Activated CD8-positive, alpha-beta memory T cell treated with anti-CD3 and anti-CD28 coated beads for 36 hours (primary cell): ENCODE measurements at regions not wholly inside any gene's neighbourhood (a gene's known extent, or its start where the extent isn't known, plus 50 kb on each side); places are given as distances from the start of the nearest gene placed in this dataset.

Experiments
- CTCF ChIA-PET: fragments of 350-600 bp; sonication (Branson Sonifier 250); formaldehyde crosslinking; loops from one replicate; lab custom pipeline; 2021; ENCODE audit warnings: antibody characterized with exemption; lab: Charles Lee
- POLR2A ChIA-PET: fragments of 350-600 bp; sonication (Branson Sonifier 250); formaldehyde crosslinking; loops from one replicate; lab custom pipeline; 2021; ENCODE audit warnings: antibody characterized with exemption; lab: Charles Lee

DNA sequence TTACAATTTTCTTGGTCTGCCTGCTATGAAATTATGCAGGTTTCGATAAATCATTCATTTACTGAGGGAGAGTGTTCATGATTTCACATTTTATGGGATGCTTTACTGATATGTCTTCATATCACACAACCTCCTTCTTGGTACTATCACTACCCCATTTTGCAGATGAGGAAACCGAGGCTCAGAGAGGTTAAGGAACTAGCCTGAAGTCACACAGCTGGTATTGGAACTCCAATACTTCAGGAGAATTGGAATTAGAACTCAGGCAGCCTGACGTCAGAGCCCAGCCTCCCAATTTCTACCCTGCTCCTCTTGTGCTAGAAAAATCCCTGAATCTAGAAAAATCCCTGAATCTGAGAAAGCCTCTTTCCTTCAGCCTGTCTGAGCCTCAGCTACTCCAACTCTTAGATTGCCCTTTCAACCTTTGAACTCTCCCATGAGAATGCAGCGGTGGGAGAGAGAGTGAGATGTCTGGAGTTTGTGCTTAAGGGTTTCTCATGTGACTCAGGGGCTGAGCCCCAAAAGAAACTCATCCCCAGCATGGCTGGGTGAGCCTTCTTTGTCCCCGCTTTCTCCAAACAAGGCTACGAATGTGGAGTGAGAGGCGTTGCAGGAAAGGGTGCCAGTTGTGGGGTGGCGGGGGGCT is 50.8 kb upstream of the IFNLR1 start:
- CTCF ChIA-PET, result no interaction called here

DNA sequence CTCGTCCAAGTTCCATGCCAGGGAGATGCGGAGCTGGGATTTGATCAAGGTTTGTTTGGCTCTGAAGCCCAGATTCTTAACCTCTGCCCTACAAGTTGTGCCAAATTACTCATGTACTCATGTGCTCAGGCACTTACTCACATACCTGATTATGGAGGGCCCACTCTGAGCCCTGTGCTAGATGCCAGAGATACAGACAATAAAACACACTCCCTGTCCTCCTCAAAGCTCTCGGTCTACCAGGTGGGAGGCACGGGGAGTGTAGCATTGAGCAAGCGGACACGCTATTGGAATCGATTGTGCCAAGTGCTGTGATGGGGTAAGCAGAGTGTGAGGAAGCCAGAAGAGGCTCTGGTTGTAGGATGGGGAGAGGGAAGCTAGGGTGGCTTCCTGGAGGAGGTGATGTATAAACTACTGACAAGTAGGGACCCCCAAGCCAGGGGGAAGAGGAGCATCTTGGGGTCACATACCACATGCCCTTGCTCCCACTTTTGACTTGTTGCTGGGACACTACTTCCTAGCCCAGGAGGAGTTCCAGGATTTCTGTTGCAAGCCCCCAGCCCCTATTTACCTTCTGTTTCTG is 49.8 kb upstream of the IFNLR1 start:
- ChIA-PET POLR2A (no interaction called here), CTCF (interaction anchor here (0.9 kb wide), 1 partner anchor 36 kb away, joined by 3 read pairs; no protein-coding TSS in a partner anchor)

More for the DNA sequence above, 50.8 kb upstream of the IFNLR1 start:
- POLR2A ChIA-PET, result no interaction called here
